Hepatocyte (in vitro differentiated cells): ENCODE measurements at regions not wholly inside any gene's neighbourhood (a gene's known extent, or its start where the extent isn't known, plus 50 kb on each side); places are given as distances from the start of the nearest gene placed in this dataset.

Source experiments
- DNase-seq: peaks from one replicate; pipeline ENCODE4 v3.0.0-alpha.2; 2016; ENCODE audit warnings: low spot score
- H2AFZ ChIP-seq: fragments of 200-600 bp; sonication (generic); 2 replicates; pipeline ENCODE4 v1.6.0; 2016; ENCODE audit warnings: antibody characterized with exemption, mild to moderate bottlenecking
- H3K27ac ChIP-seq: fragments of 200-600 bp; sonication (generic); 2 replicates; pipeline ENCODE4 v1.5.1; 2016; ENCODE audit warnings: mild to moderate bottlenecking
- H3K27me3 ChIP-seq: fragments of 200-600 bp; sonication (generic); 2 replicates; pipeline ENCODE4 v1.6.1; 2016
- H3K36me3 ChIP-seq: fragments of 200-600 bp; sonication (generic); replicated peaks from 2 replicates; pipeline ENCODE4 v1.5.1; 2016; ENCODE audit warnings: low read depth; ENCODE audit not compliant: insufficient read depth
- H3K4me1 ChIP-seq: fragments of 200-600 bp; sonication (generic); 2 replicates; pipeline ENCODE4 v1.5.1; 2016; ENCODE audit warnings: mild to moderate bottlenecking, moderate library complexity; ENCODE audit not compliant: insufficient read depth
- H3K4me2 ChIP-seq: fragments of 200-600 bp; sonication (generic); 2 replicates; pipeline ENCODE4 v1.6.0; 2016
- H3K4me3 ChIP-seq: fragments of 200-600 bp; sonication (generic); 2 replicates; pipeline ENCODE4 v1.5.1; 2016; ENCODE audit warnings: mild to moderate bottlenecking
- H3K79me2 ChIP-seq: fragments of 200-600 bp; sonication (generic); 2 replicates; pipeline ENCODE4 v1.6.0; 2017; ENCODE audit warnings: mild to moderate bottlenecking
- H3K9me2 ChIP-seq: fragments of 200-600 bp; sonication (generic); replicated peaks from 2 replicates; pipeline ENCODE4 v1.6.0; 2017; ENCODE audit warnings: mild to moderate bottlenecking; ENCODE audit not compliant: insufficient read depth
- H3K9me3 ChIP-seq: fragments of 200-600 bp; sonication (generic); 2 replicates; pipeline ENCODE4 v1.5.1; 2016; ENCODE audit warnings: low read depth, mild to moderate bottlenecking
- H4K20me1 ChIP-seq: fragments of 200-600 bp; sonication (generic); 2 replicates; pipeline ENCODE4 v1.6.0; 2016; ENCODE audit warnings: mild to moderate bottlenecking; ENCODE audit not compliant: insufficient read depth, poor library complexity, severe bottlenecking
- EZH2 ChIP-seq: fragments of 200-600 bp; sonication (generic); IDR thresholded peaks from 2 replicates; pipeline ENCODE4 v1.6.1; 2016; ENCODE audit warnings: antibody characterized with exemption, mild to moderate bottlenecking, borderline replicate concordance
- EZH2phosphoT487 ChIP-seq: fragments of 200-600 bp; sonication (generic); IDR thresholded peaks from one replicate; pipeline ENCODE4 v1.6.1; 2018; ENCODE audit warnings: antibody characterized with exemption, mild to moderate bottlenecking, low read depth, moderate library complexity; ENCODE audit not compliant: unreplicated experiment, severe bottlenecking
- WGBS: methylation state at CpG from one replicate; pipeline ENCODE4 v1.1.6; 2016; ENCODE audit warnings: low lambda C conversion rate; ENCODE audit errors: missing lambda C conversion rate; 5-methylcytosine and 5-hydroxymethylcytosine counted together
- TF ChIP-seq, protein P1 (sequence below): fragments of 200-600 bp; sonication (generic); IDR thresholded peaks from 2 replicates; pipeline ENCODE4 v1.5.1; 2016; ENCODE audit warnings: antibody characterized with exemption, mild to moderate bottlenecking; ENCODE audit not compliant: poor library complexity

DNA sequence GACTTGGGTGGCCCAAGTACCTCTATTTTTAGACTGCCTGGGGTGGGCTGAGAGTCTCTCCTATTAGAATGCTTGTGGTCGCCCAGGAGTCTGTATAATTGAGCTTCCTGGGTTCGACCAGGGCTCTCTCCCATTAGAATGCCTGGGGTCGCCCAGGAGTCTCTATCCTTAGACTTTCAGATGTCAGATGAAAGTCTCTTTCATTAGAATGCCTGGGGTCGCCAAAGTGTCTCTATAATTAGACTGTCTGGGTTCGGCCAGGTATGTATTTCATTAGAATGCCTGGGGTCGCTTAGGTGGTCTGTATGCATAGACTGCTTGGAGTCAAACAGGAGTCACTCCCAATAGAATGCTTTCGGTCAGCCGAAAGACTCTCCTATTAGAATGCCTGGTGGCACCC lies 1471.7 kb downstream of the UQCRFS1 start:
- H2AFZ ChIP-seq, result no peak overlapping the region
- no peak overlapping the region for H3K4me3 ChIP-seq
- no peak overlapping the region for H3K4me2 ChIP-seq
- no peaks in the 10 kb centered on the region for H3K9me3 ChIP-seq
- no peaks in the 10 kb centered on the region for H4K20me1 ChIP-seq
- H3K9me2 ChIP-seq, result no peaks in the 10 kb centered on the region
- no peaks in the 10 kb centered on the region for H3K36me3 ChIP-seq
- H3K4me1 ChIP-seq, result no peaks in the 10 kb centered on the region
- DNase-seq, result no peak
- no peak for TF ChIP-seq EZH2
- no peak for TF ChIP-seq EZH2phosphoT487
- TF ChIP-seq, protein P1, sequence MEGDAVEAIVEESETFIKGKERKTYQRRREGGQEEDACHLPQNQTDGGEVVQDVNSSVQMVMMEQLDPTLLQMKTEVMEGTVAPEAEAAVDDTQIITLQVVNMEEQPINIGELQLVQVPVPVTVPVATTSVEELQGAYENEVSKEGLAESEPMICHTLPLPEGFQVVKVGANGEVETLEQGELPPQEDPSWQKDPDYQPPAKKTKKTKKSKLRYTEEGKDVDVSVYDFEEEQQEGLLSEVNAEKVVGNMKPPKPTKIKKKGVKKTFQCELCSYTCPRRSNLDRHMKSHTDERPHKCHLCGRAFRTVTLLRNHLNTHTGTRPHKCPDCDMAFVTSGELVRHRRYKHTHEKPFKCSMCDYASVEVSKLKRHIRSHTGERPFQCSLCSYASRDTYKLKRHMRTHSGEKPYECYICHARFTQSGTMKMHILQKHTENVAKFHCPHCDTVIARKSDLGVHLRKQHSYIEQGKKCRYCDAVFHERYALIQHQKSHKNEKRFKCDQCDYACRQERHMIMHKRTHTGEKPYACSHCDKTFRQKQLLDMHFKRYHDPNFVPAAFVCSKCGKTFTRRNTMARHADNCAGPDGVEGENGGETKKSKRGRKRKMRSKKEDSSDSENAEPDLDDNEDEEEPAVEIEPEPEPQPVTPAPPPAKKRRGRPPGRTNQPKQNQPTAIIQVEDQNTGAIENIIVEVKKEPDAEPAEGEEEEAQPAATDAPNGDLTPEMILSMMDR, result no peak
- no peaks in the 10 kb centered on the region for H3K79me2 ChIP-seq
- 93% methylated on average over 8 of the region's 8 CpGs for WGBS
- H3K27ac ChIP-seq, result no peak overlapping the region
- H3K27me3 ChIP-seq, result no peaks in the 10 kb centered on the region

DNA sequence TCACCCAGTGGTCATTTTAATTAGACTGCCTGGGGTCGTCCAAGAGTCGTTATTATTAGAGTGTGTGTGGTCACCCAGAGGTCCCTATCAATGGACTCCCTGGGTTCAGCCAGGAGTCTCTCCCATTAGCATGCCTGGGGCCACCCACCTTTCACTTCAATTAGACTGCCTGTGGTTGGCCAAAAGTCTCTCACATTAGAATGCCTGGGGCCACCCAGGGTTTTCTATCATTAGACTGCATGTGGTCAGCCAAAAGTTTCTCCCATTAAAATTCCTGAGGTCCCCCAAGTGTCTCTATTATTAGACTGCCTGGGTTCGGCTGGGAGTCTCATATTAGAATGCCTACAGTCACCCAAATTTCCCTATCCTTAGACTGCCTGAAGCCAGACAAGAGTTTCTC lies 1472.6 kb downstream of the UQCRFS1 start:
- no peaks in the 10 kb centered on the region for H4K20me1 ChIP-seq
- H3K9me3 ChIP-seq, result no peaks in the 10 kb centered on the region
- no peak for DNase-seq
- H3K4me1 ChIP-seq, result no peaks in the 10 kb centered on the region
- no peak overlapping the region for H2AFZ ChIP-seq
- no peaks in the 10 kb centered on the region for H3K9me2 ChIP-seq
- 92% methylated on average over 3 of the region's 3 CpGs for WGBS
- no peak overlapping the region for H3K4me2 ChIP-seq
- no peaks in the 10 kb centered on the region for H3K36me3 ChIP-seq
- no peaks in the 10 kb centered on the region for H3K27me3 ChIP-seq
- no peak overlapping the region for H3K27ac ChIP-seq
- no peaks in the 10 kb centered on the region for H3K79me2 ChIP-seq
- H3K4me3 ChIP-seq, result no peak overlapping the region
- TF ChIP-seq EZH2phosphoT487 (no peak), EZH2 (no peak)
- TF ChIP-seq, protein P1, result no peak

DNA sequence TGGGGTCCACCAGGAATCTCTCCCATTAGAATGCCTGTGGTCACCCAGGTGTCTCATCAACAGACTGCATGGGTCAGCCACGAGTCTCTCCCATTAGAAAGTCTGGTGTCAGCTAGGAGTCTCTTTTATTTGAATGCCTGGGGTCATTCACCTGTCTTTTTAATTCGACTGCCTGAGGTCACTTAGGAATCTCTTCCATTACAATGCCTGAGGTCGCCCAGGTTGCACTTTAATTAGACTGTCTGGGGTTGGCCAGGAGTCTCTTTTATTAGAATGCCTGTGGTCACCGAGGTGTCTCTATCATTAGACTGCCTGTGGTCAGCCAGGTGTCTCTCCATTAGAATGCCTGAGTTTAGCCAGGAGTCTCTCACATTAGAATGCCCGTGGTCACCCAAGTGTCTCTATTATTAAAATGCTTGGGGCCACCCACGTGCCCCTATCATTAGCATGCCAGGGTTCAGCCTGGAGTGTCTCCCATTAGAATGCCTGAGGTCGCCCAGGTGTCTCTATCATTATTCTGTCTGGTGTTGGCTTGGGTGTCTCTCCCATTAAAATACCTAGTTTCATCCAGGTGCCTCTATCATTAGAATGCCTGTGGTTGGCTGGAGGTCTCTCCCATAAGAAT lies 1474.3 kb downstream of the UQCRFS1 start:
- no peak for TF ChIP-seq EZH2
- TF ChIP-seq EZH2phosphoT487, result no peak
- TF ChIP-seq, protein P1, result no peak
- H3K9me2 ChIP-seq, result no peaks in the 10 kb centered on the region
- no peaks in the 10 kb centered on the region for H3K9me3 ChIP-seq
- H2AFZ ChIP-seq, result no peak overlapping the region
- H3K36me3 ChIP-seq, result no peaks in the 10 kb centered on the region
- no peaks in the 10 kb centered on the region for H4K20me1 ChIP-seq
- H3K79me2 ChIP-seq, result no peaks in the 10 kb centered on the region
- no peak overlapping the region for H3K4me2 ChIP-seq
- no peak overlapping the region for H3K27ac ChIP-seq
- DNase-seq, result no peak
- H3K27me3 ChIP-seq, result no peaks in the 10 kb centered on the region
- no peak overlapping the region for H3K4me3 ChIP-seq
- H3K4me1 ChIP-seq, result no peaks in the 10 kb centered on the region
- 89% methylated on average over 7 of the region's 7 CpGs for WGBS

DNA sequence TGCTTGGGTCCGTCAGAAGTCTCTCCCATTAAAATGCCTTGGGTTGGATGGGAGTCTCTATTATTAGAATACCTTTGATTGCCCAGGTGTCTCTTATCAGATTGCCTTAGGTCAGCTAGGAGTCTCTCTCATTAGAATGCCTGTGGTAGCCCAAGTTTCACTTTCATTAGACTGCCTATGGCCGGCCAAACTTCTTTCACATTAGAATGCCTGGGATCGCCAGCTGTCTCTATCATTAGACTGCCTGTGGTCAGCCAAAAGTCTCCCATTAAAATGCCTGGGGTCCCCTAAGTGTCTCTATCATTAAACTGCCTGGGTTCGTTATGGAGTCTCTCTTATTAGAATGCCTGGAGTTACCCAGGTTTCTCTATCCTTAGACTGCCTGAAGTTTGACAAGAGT lies 1476.7 kb downstream of the UQCRFS1 start:
- Histone ChIP-seq H3K4me2 (no peak overlapping the region), H3K27me3 (no peaks in the 10 kb centered on the region), H2AFZ (no peak overlapping the region), H3K27ac (no peak overlapping the region), H3K9me3 (peaks cover 10% of the 10 kb centered on the region), H3K4me3 (no peak overlapping the region), H3K9me2 (no peaks in the 10 kb centered on the region), H3K4me1 (no peaks in the 10 kb centered on the region), H4K20me1 (no peaks in the 10 kb centered on the region), H3K36me3 (peaks cover 3% of the 10 kb centered on the region), H3K79me2 (no peaks in the 10 kb centered on the region)
- 96% methylated on average over 4 of the region's 4 CpGs for WGBS
- TF ChIP-seq EZH2 (no peak), EZH2phosphoT487 (no peak)
- TF ChIP-seq, protein P1, result no peak
- DNase-seq, result no peak
